DND-41 (cell line): ENCODE measurements at regions not wholly inside any gene's neighbourhood (a gene's known extent, or its start where the extent isn't known, plus 50 kb on each side); places are given as distances from the start of the nearest gene placed in this dataset.
A peak's percentile ranks its signal among the peaks of the same experiment; 100 is the strongest.

Source experiments
- ATAC-seq: fragments of 200-7000 bp; cut with Tn5 transposase; 3 replicates; pipeline ENCODE4 v1.9.1; 2021; ENCODE audit warnings: low read depth; ENCODE audit not compliant: insufficient read depth
- DNase-seq: peaks from one replicate; pipeline ENCODE4 v3.0.0-alpha.2; 2020
- H2AFZ ChIP-seq: 2 replicates; pipeline ENCODE4 v1.6.0; 2012; ENCODE audit warnings: low read depth, low read length
- H3K27ac ChIP-seq: 2 replicates; pipeline ENCODE4 v1.5.1; 2012; ENCODE audit warnings: low read length, inconsistent platforms
- H3K27me3 ChIP-seq: fragments of 200-600 bp; sonication (generic); 2 replicates; pipeline ENCODE4 v1.6.0; 2012; ENCODE audit warnings: low read length, mild to moderate bottlenecking, inconsistent platforms; ENCODE audit not compliant: insufficient read depth, poor library complexity
- H3K36me3 ChIP-seq: 2 replicates; pipeline ENCODE4 v1.5.1; 2012; ENCODE audit warnings: low read length, inconsistent platforms; ENCODE audit not compliant: insufficient read depth
- H3K4me1 ChIP-seq: 2 replicates; pipeline ENCODE4 v1.5.1; 2012; ENCODE audit warnings: mild to moderate bottlenecking, low read length; ENCODE audit not compliant: insufficient read depth
- H3K4me2 ChIP-seq: 2 replicates; pipeline ENCODE4 v1.6.0; 2012; ENCODE audit warnings: mild to moderate bottlenecking, moderate library complexity, low read length, inconsistent platforms; ENCODE audit not compliant: insufficient read depth
- H3K4me3 ChIP-seq, 2 experiments: fragments of 200-600 bp in 1 of 2; shearing (Covaris generic) in 1 of 2; 2 replicates each; pipeline ENCODE4 v1.5.1; 2012 to 2016; ENCODE audit warnings: inconsistent platforms in 2 of 2, low read length in 2 of 2, mild to moderate bottlenecking in 2 of 2, low read depth in 1 of 2, moderate library complexity in 1 of 2
- H3K79me2 ChIP-seq: 2 replicates; pipeline ENCODE4 v1.6.0; 2012; ENCODE audit warnings: low read length, inconsistent platforms; ENCODE audit not compliant: insufficient read depth
- H3K9ac ChIP-seq: 2 replicates; pipeline ENCODE4 v1.6.0; 2012; ENCODE audit warnings: low read depth, mild to moderate bottlenecking, inconsistent platforms, low read length, moderate library complexity
- H3K9me3 ChIP-seq: 2 replicates; pipeline ENCODE4 v1.5.1; 2012; ENCODE audit warnings: low read length, moderate library complexity, mild to moderate bottlenecking, inconsistent platforms; ENCODE audit not compliant: insufficient read depth, severe bottlenecking
- H4K20me1 ChIP-seq: 2 replicates; pipeline ENCODE4 v1.6.0; 2012; ENCODE audit warnings: low read length; ENCODE audit not compliant: insufficient read depth
- CTCF ChIP-seq: IDR thresholded peaks from 2 replicates; pipeline ENCODE4 v1.5.1; 2012; ENCODE audit warnings: borderline replicate concordance, low read length, moderate library complexity, mild to moderate bottlenecking; ENCODE audit not compliant: poor library complexity, severe bottlenecking; ENCODE audit errors: extremely low read depth
- EZH2 ChIP-seq: IDR thresholded peaks from 3 replicates; pipeline ENCODE4 v1.6.1; 2012; ENCODE audit warnings: borderline replicate concordance, low read depth, mild to moderate bottlenecking, moderate library complexity, low read length, inconsistent platforms; ENCODE audit not compliant: severe bottlenecking

GRCh38 chr1:98453066-98453465 is 208.5 kb upstream of the SNX7 start:
- no peak overlapping the region for H3K4me2 ChIP-seq
- TF ChIP-seq CTCF = no peak
- no peak for TF ChIP-seq EZH2
- no peak for ATAC-seq
- no peak overlapping the region for H3K27ac ChIP-seq
- H3K9ac ChIP-seq = no peak overlapping the region
- no peaks in the 10 kb centered on the region for H3K36me3 ChIP-seq
- no peak for DNase-seq
- H2AFZ ChIP-seq = 0 out of 2 replicates have a peak overlapping the region, but pooled peaks have one; percentile 3
- H3K9me3 ChIP-seq = no peaks in the 10 kb centered on the region
- peaks cover 16% of the 10 kb centered on the region for H3K4me1 ChIP-seq
- no peak overlapping the region for H3K4me3 ChIP-seq
- H3K79me2 ChIP-seq = no peaks in the 10 kb centered on the region
- no peaks in the 10 kb centered on the region for H4K20me1 ChIP-seq
- no peaks in the 10 kb centered on the region for H3K27me3 ChIP-seq

- Histone ChIP-seq H3K4me2 (no peak overlapping the region), H3K27ac (no peak overlapping the region), H3K36me3 (no peaks in the 10 kb centered on the region), H3K9me3 (no peaks in the 10 kb centered on the region), H4K20me1 (no peaks in the 10 kb centered on the region), H2AFZ (peak overlapping the region; percentile 12), H3K27me3 (no peaks in the 10 kb centered on the region), H3K4me1 (peaks cover 14% of the 10 kb centered on the region), H3K79me2 (no peaks in the 10 kb centered on the region), H3K9ac (no peak overlapping the region), H3K4me3 (no peak overlapping the region)
- DNase-seq (no peak), ATAC-seq (peak; percentile 31; the same call in 1 of the 3 replicates)
- TF ChIP-seq CTCF = no peak
- TF ChIP-seq EZH2 = no peak
Measured at GRCh38 chr1:98452162-98452561, 209.4 kb upstream of the SNX7 start.

GRCh38 chr1:98441281-98441680 is 220.2 kb upstream of the SNX7 start:
- Histone ChIP-seq H3K36me3 (no peaks in the 10 kb centered on the region), H2AFZ (no peak overlapping the region), H4K20me1 (no peaks in the 10 kb centered on the region), H3K4me3 (no peak overlapping the region), H3K4me2 (no peak overlapping the region), H3K4me1 (peaks cover 6% of the 10 kb centered on the region; the same call in 1 of the 2 replicates), H3K9ac (no peak overlapping the region), H3K27ac (no peak overlapping the region), H3K27me3 (no peaks in the 10 kb centered on the region), H3K9me3 (no peaks in the 10 kb centered on the region), H3K79me2 (no peaks in the 10 kb centered on the region)
- no peak for DNase-seq
- no peak for TF ChIP-seq EZH2
- TF ChIP-seq CTCF = no peak
- ATAC-seq = no peak

GRCh38 chr1:98439471-98439870 is 222.1 kb upstream of the SNX7 start:
- DNase-seq (no peak), ATAC-seq (no peak)
- Histone ChIP-seq H3K9me3 (no peaks in the 10 kb centered on the region), H3K4me2 (no peak overlapping the region), H3K27me3 (no peaks in the 10 kb centered on the region), H3K4me3 (no peak overlapping the region), H3K27ac (no peak overlapping the region), H3K79me2 (no peaks in the 10 kb centered on the region), H4K20me1 (no peaks in the 10 kb centered on the region), H3K4me1 (peaks cover 6% of the 10 kb centered on the region; the same call in 1 of the 2 replicates), H3K9ac (no peak overlapping the region), H2AFZ (peak overlapping the region; percentile 22; the same call in 1 of the 2 replicates), H3K36me3 (no peaks in the 10 kb centered on the region)
- TF ChIP-seq EZH2 = no peak
